GM10248 (cell line): ENCODE measurements at regions not wholly inside any gene's neighbourhood (a gene's known extent, or its start where the extent isn't known, plus 50 kb on each side); places are given as distances from the start of the nearest gene placed in this dataset.

Source experiments
- CTCF ChIA-PET: fragments of 300-600 bp; sonication (Branson Sonifier 250); formaldehyde crosslinking; extraction: SDS; loops from one replicate; lab custom pipeline; 2021; ENCODE audit warnings: antibody characterized with exemption; lab: Yijun Ruan, JAX
- POLR2A ChIA-PET: fragments of 350-650 bp; sonication (Branson Sonifier 250); formaldehyde crosslinking; extraction: SDS; loops from one replicate; lab custom pipeline; 2020; ENCODE audit warnings: antibody characterized with exemption; lab: Yijun Ruan, JAX
- DNase-seq: peaks from one replicate; pipeline ENCODE4 v3.0.0; 2012; ENCODE audit errors: extremely low spot score
- TF ChIP-seq, protein P1 (sequence below): IDR thresholded peaks from 2 replicates; pipeline ENCODE4 v1.5.1; 2012; ENCODE audit warnings: mild to moderate bottlenecking, low read depth; ENCODE audit errors: extremely low read depth, missing control alignments, control extremely low read depth

- CTCF ChIA-PET: interaction anchor here (1.4 to 1.5 kb wide), 2 partner anchors 9 to 18 kb away, joined by 3 read pairs; no protein-coding TSS in a partner anchor
- TF ChIP-seq, protein P1, sequence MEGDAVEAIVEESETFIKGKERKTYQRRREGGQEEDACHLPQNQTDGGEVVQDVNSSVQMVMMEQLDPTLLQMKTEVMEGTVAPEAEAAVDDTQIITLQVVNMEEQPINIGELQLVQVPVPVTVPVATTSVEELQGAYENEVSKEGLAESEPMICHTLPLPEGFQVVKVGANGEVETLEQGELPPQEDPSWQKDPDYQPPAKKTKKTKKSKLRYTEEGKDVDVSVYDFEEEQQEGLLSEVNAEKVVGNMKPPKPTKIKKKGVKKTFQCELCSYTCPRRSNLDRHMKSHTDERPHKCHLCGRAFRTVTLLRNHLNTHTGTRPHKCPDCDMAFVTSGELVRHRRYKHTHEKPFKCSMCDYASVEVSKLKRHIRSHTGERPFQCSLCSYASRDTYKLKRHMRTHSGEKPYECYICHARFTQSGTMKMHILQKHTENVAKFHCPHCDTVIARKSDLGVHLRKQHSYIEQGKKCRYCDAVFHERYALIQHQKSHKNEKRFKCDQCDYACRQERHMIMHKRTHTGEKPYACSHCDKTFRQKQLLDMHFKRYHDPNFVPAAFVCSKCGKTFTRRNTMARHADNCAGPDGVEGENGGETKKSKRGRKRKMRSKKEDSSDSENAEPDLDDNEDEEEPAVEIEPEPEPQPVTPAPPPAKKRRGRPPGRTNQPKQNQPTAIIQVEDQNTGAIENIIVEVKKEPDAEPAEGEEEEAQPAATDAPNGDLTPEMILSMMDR: no peak
- POLR2A ChIA-PET: no interaction called here
- peak; percentile 7 for DNase-seq
Observed at GRCh38 chr9:93809204-93809940, 145.8 kb downstream of the BARX1 start.

DNA sequence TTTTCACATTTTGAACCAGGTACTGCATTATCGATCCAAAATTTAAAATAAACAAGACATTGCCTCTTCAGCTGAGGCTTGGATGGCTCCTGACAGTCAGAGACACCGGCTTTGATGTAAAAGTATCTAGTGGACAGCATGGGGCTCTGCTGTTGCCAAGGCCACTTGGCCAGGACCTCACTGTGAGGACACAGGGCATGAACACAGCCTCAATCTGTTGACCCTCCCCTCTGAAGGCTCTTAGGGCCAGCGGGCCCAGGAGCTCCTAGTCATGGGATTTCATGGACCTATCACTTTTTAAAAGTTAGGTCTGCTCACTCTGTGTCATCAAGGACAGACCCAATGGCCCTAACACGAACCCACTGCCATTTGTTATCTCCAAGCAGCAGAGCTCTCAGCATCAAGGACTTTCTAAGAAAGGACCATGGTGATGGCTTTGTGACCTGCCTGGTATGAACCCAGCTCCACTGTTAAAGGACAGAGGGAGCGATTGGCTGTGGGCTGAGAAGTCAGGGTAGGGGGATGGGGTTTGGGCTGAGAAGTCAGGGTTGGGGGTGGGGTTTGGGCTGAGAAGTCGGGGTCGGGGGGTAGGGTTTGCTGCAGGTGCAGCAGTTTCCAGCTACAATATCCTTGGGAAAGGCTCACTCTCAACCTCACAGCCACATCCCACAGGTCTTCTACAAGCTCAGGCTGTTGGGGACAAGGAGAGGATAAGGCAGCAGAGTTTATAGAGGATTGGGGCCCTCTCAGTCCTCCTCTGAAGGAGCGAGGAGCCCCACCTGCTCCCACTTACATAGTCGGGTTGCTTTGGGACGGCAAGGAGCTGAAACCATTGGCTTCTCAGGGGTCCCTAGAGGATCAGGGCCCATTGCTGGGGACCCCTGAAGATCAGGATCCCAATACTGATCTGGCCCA, 146.8 kb downstream of the BARX1 start:
- TF ChIP-seq, protein P1: no peak
- CTCF ChIA-PET: interaction anchor here (1.4 to 1.5 kb wide), 2 partner anchors 10 to 19 kb away, joined by 3 read pairs; no protein-coding TSS in a partner anchor
- POLR2A ChIA-PET: no interaction called here
- DNase-seq: no peak

GRCh38 chr9:93807166-93808074, 147.7 kb downstream of the BARX1 start:
- DNase-seq: no peak
- ChIA-PET POLR2A (no interaction called here), CTCF (interaction anchor here (1.4 kb wide), 1 partner anchor 11 kb away, joined by 3 read pairs; no protein-coding TSS in a partner anchor)
- TF ChIP-seq, protein P1: no peak

DNA sequence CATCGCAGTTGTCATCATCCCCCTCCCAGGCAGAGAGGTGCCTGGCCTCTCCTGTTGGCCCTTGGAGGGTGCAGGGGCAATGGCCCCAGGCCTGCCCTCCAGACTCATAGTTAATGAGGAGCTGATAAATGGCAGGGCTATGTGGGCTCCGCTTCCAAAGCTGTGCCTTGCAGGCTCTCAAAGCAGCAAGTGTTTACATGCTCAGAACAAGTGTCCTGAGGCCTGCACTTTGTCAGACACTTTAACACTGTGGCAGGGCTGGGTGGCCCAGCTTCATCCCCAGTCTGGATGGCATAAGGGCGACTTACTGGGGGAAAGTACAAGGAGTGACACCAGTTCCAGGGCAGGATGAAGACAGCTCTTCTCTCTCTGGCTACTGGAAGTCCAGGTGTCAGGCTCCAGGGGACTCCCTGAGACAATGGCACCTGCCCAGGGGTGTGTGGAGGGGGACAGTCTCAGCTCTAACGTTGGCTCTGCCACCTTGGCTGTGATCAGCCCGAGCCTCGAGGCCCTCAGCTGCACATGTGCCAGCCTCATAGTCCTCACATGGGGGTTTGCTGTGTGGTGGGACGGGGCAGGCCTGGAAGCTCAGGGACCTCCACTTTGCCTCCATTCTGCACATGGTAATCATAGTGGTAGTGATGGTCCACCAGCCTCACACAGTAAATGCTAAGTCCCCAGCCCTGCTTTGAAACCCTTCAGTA, 153.4 kb downstream of the BARX1 start:
- TF ChIP-seq, protein P1: no peak
- ChIA-PET POLR2A (no interaction called here), CTCF (no interaction called here)
- no peak for DNase-seq

GRCh38 chr9:93801120-93801519, 154.0 kb downstream of the BARX1 start:
- no peak for DNase-seq
- CTCF ChIA-PET: no interaction called here
- TF ChIP-seq, protein P1: no peak
- POLR2A ChIA-PET: no interaction called here

- DNase-seq: no peak
- ChIA-PET POLR2A (no interaction called here), CTCF (no interaction called here)
- TF ChIP-seq, protein P1: no peak
Observed at GRCh38 chr9:93792358-93792757, 162.8 kb downstream of the BARX1 start.
